GM20000 (cell line): ENCODE measurements at regions not wholly inside any gene's neighbourhood (a gene's known extent, or its start where the extent isn't known, plus 50 kb on each side); places are given as distances from the start of the nearest gene placed in this dataset.

Source experiments
- DNase-seq: peaks from one replicate; pipeline ENCODE4 v3.0.0; 2012; ENCODE audit warnings: low spot score
- TF ChIP-seq, protein P1 (sequence below): IDR thresholded peaks from 2 replicates; pipeline ENCODE4 v1.5.1; 2012; ENCODE audit warnings: mild to moderate bottlenecking, control low read depth; ENCODE audit errors: extremely low read depth, missing control alignments

DNA sequence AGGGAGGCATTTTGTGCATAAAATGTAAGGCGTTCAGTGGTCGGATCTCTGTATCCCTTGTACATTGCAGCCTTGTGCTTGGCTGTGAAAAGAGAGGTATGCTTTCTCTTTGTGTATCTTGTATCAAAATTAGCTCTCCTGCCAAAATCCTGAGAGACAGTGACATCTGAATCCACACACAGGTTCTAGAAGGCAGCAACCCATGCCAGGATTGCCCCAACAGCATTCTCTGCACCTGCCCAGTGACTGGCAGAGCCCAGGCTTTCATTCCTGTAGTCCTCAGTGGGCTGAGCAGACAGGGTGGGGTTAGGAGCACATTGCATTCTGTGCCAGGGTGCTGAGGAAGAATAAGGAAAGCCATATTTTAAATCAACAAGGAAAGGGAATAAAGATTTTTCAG, 740.3 kb upstream of the RAB6C start:
- DNase-seq, result no peak
- TF ChIP-seq, protein P1, sequence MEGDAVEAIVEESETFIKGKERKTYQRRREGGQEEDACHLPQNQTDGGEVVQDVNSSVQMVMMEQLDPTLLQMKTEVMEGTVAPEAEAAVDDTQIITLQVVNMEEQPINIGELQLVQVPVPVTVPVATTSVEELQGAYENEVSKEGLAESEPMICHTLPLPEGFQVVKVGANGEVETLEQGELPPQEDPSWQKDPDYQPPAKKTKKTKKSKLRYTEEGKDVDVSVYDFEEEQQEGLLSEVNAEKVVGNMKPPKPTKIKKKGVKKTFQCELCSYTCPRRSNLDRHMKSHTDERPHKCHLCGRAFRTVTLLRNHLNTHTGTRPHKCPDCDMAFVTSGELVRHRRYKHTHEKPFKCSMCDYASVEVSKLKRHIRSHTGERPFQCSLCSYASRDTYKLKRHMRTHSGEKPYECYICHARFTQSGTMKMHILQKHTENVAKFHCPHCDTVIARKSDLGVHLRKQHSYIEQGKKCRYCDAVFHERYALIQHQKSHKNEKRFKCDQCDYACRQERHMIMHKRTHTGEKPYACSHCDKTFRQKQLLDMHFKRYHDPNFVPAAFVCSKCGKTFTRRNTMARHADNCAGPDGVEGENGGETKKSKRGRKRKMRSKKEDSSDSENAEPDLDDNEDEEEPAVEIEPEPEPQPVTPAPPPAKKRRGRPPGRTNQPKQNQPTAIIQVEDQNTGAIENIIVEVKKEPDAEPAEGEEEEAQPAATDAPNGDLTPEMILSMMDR, result no peak

DNA sequence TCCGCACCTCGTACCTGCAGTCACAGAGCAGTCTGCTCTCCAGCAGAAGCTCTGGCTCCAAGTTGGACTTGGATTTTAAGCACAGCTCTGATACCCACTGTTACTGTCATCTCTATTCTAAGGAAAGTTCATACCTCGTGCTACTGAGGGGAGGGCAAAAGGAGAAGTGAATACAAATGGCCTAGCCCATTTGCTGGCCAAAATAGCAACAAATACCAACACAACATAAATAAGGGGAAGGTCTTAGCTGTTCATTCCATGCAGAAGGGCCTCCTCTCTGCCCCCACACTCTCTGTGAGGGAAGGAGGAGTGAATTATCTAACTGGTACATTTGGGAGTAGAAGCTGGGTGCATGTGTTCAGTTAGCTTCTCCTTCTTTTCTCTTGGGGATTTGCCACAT, 739.4 kb upstream of the RAB6C start:
- TF ChIP-seq, protein P1, result no peak
- DNase-seq, result no peak

DNA sequence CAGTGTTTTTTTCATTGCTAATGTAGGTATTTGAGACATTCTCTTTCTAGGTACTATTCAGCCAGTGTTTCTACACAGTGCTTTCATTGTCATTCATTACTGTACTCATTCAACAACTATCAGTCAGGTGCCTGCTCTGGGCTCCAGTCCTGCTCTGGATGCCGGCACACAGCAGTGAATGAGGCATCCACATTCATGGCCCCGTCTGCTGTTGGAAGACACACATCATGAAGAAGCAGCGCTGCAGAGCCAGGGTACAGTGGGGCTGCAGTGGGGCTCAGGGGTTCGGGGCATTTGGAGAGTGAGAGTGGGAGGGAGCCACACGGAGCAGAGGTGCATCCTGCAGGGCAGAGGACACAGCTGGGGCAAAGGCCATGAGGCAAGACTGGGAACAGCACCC, 737.2 kb upstream of the RAB6C start:
- DNase-seq, result no peak
- TF ChIP-seq, protein P1, result no peak

DNA sequence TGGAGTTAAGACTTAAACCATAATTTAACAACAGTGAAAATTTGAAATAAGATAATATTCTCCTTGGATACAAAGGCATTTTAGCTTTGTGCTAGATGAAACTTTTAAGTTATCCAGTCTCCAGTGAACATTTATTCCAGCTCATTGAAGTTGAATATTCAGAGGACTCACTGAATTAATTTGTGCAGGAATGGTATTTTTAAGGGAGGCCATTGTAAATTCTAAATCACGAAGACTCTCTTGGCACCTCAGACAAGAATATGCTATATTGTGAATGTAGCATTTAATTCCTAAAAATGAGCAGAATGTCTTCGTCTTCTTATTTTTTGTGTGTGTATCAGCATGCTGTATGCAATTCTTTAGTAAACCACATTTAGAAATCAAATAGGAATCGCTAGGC, 731.7 kb upstream of the RAB6C start:
- DNase-seq, result no peak
- TF ChIP-seq, protein P1, result no peak

DNA sequence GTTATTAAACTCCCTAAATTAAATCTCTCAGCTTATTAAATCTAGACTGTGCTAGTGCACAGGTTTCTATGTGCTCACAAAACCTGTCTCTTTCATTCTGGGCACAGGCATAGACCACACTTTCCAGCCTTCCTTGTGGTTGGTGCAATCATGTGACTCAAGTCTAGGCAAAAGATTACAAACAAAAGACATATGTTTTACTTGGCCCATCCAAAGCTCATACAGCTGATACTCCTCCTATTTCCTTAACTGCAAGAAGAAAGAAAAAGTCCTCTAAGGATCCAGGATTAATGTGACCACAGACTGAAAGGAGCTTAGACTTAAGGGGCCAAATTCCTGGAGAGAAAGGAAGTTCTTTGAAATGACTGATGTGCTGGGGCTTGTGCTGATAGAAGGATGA, 731.3 kb upstream of the RAB6C start:
- TF ChIP-seq, protein P1, result no peak
- no peak for DNase-seq

DNA sequence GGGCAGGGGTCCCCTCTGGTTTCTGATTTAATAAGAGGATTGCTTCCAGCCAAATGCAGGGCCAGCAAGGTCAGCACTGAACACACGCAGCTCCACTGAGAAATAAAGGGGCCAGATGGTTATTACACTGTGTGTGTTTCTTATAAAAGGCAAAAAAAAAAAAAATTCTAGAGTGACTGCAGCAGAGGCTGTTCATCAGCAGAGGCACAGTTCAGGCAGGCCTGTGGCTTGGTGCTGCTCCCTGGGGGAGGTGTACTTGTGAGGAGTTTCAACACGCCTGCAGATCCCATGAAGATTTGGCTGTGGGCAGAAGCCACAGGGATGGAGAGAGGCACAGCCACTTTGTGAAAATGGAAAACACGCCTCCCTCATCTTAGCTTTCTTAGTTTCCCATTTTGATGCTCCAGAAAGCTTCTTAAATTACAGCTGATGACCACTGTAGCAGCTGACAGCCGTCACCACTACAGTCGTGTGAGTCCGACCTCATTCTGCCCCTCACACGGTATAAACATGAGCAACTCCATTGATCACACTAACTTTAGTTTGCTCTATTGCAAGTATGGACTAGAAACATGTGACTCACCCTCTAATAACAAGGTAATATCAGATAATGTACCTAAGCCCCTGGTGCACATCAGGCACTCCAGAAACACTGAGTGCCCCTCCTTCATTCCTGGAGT, 726.5 kb upstream of the RAB6C start:
- DNase-seq, result no peak
- TF ChIP-seq, protein P1, result no peak

DNA sequence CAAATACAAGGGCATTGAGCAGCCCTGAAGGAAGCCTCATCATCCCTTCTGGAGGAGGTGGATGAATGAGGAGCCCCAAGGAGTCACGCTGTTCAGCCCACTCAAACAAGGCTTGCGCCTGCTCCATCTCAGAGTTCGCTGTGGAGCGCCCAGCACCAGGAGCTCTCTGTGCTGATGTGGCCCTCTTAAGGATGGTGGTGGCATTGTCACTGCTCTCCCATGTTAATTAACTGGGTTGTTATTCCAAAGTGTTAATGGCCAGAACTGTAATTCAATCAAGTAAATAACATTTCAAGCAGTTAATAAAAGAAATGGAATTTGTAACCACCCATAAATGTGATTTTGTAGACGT, 726.0 kb upstream of the RAB6C start:
- peak; percentile 22 for DNase-seq
- TF ChIP-seq, protein P1, result no peak

DNA sequence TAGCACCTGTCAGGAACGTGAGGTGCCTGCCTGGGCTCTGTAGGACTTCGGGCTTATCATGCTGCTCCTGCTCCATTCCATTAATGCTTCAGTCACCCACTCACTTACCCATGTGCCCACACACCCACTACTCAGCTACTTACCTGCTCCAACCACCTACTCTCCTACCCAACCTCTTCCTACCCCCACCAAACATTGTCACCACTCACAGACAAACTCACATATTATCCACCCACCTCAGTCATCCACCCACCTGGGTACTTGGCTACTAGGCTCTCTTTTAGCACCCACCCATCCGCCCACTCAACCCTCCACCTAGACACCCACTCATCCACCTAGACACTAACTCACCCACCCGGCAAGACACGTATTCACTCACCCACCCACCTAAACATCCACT, 724.7 kb upstream of the RAB6C start:
- no peak for DNase-seq
- TF ChIP-seq, protein P1, result no peak
